Liver (tissue), 8 donors: ENCODE measurements at regions not wholly inside any gene's neighbourhood (a gene's known extent, or its start where the extent isn't known, plus 50 kb on each side); places are given as distances from the start of the nearest gene placed in this dataset.

Source experiments
- DNase-seq: peaks from one replicate; pipeline ENCODE4 v3.0.0-alpha.2; 2017; ENCODE audit warnings: low spot score
- H3K27ac ChIP-seq, 2 donors: one replicate each; pipeline ENCODE4 v1.7.0; 2013; ENCODE audit warnings: inconsistent platforms in 2 of 2, low read length in 2 of 2, control low read depth in 1 of 2, low read depth in 1 of 2, mild to moderate bottlenecking in 1 of 2
- H3K27me3 ChIP-seq, 4 donors: one replicate each; pipeline versions ENCODE4 v1.6.1 to v1.7.0; 2013; ENCODE audit warnings: low read length in 3 of 4, inconsistent platforms in 1 of 4, mild to moderate bottlenecking in 1 of 4, moderate library complexity in 1 of 4; ENCODE audit not compliant: control insufficient read depth in 4 of 4, insufficient read depth in 4 of 4
- H3K36me3 ChIP-seq, 4 donors: one replicate each; pipeline versions ENCODE4 v1.6.1 to v1.7.0; 2013; ENCODE audit warnings: low read length in 3 of 4, mild to moderate bottlenecking in 3 of 4, low read depth in 1 of 4, moderate library complexity in 1 of 4; ENCODE audit not compliant: control insufficient read depth in 4 of 4, insufficient read depth in 3 of 4
- H3K4me1 ChIP-seq, 4 donors: one replicate each; pipeline versions ENCODE4 v1.6.1 to v1.7.0; 2013; ENCODE audit warnings: low read length in 3 of 4, mild to moderate bottlenecking in 3 of 4, moderate library complexity in 1 of 4; ENCODE audit not compliant: control insufficient read depth in 4 of 4, insufficient read depth in 4 of 4
- H3K4me3 ChIP-seq, 3 donors: one replicate each; pipeline versions ENCODE4 v1.6.1 to v1.7.0; 2013; ENCODE audit warnings: low read length in 3 of 3, control low read depth in 1 of 3, low read depth in 1 of 3, mild to moderate bottlenecking in 1 of 3
- H3K9ac ChIP-seq, 2 donors: one replicate each; pipeline ENCODE4 v1.7.0; 2013; ENCODE audit warnings: low read length in 2 of 2, mild to moderate bottlenecking in 2 of 2, moderate library complexity in 2 of 2, control low read depth in 1 of 2, low read depth in 1 of 2
- H3K9me3 ChIP-seq, 4 donors: one replicate each; pipeline versions ENCODE4 v1.6.1 to v1.7.0; 2013; ENCODE audit warnings: low read length in 3 of 4; ENCODE audit not compliant: control insufficient read depth in 4 of 4
- EGR1 ChIP-seq, 2 donors: IDR thresholded peaks; 2 replicates each; pipeline ENCODE4 v1.6.1; 2016 to 2018; ENCODE audit warnings: antibody characterized with exemption in 2 of 2, low read depth in 2 of 2
- FOXA2 ChIP-seq: IDR thresholded peaks from 2 replicates; pipeline ENCODE4 v1.6.1; 2016; ENCODE audit warnings: antibody characterized with exemption
- HNF4A ChIP-seq, 2 donors: conservative IDR thresholded peaks; 2 replicates each; pipeline ENCODE4 v1.6.1; 2016; ENCODE audit warnings: antibody characterized with exemption in 2 of 2, mild to moderate bottlenecking in 2 of 2
- JUND ChIP-seq, 2 donors: IDR thresholded peaks; 2 replicates each; pipeline ENCODE4 v1.6.1; 2016; ENCODE audit warnings: antibody characterized with exemption in 2 of 2
- NR2F2 ChIP-seq: IDR thresholded peaks from 2 replicates; pipeline ENCODE4 v1.6.1; 2016; ENCODE audit warnings: antibody characterized with exemption
- RAD21 ChIP-seq, 2 donors: IDR thresholded peaks; 2 replicates each; pipeline ENCODE4 v1.6.1; 2016; ENCODE audit warnings: antibody characterized with exemption in 2 of 2, mild to moderate bottlenecking in 2 of 2
- SP1 ChIP-seq: IDR thresholded peaks from 2 replicates; pipeline ENCODE4 v1.6.1; 2018; ENCODE audit warnings: antibody characterized with exemption, mild to moderate bottlenecking
- YY1 ChIP-seq: IDR thresholded peaks from 2 replicates; pipeline ENCODE4 v1.6.1; 2016; ENCODE audit warnings: antibody characterized with exemption, mild to moderate bottlenecking
- WGBS: extraction: QIAGEN DNeasy Blood & Tissue Kit; methylation state at CpG from one replicate; pipeline ENCODE4 v1.1.7; 2013; 5-methylcytosine and 5-hydroxymethylcytosine counted together
- TF ChIP-seq, protein P1 (sequence below): fragments of 150-350 bp; IDR thresholded peaks from 2 replicates; pipeline ENCODE4 v1.5.1; 2017; ENCODE audit warnings: improper control_type of control experiment, low read depth, low read length; ENCODE audit not compliant: missing input control
- TF ChIP-seq, protein P2 (sequence below): IDR thresholded peaks from 2 replicates; pipeline ENCODE4 v1.6.1; 2016; ENCODE audit warnings: antibody characterized with exemption, mild to moderate bottlenecking
- TF ChIP-seq, protein P3 (sequence below): IDR thresholded peaks from 2 replicates; pipeline ENCODE4 v1.6.1; 2016; ENCODE audit warnings: antibody characterized with exemption
- TF ChIP-seq, protein P4 (sequence below): IDR thresholded peaks from 2 replicates; pipeline ENCODE4 v1.6.1; 2016; ENCODE audit warnings: antibody characterized with exemption
- donor health status: healthy.
- donor health status: healthy.
- donor health status: healthy.
- donor health status: healthy.
- donor health status: healthy.

DNA sequence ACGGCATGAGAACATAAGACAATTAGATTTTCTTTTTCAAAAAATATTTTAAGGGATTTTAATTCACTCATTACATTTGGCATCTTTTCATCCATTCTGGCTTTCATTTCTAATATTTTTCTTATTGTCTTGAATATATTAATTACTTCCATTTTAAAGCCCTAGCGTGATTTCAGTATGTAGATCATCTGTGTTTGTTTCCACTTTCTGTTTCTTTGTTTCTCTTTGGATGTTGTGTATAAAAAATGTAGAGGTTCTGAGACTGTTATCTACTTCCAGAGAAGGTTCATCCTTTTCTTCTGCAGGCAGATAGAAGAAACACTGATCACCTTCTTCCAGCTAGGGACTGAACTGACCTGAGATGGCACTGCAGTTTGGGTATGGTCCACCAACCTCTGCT, 664.4 kb upstream of the SLC39A10 start:
- WGBS: 73% methylated on average over 2 of the region's 2 CpGs
- H3K9ac ChIP-seq: no peak overlapping the region
- TF ChIP-seq, protein P1, sequence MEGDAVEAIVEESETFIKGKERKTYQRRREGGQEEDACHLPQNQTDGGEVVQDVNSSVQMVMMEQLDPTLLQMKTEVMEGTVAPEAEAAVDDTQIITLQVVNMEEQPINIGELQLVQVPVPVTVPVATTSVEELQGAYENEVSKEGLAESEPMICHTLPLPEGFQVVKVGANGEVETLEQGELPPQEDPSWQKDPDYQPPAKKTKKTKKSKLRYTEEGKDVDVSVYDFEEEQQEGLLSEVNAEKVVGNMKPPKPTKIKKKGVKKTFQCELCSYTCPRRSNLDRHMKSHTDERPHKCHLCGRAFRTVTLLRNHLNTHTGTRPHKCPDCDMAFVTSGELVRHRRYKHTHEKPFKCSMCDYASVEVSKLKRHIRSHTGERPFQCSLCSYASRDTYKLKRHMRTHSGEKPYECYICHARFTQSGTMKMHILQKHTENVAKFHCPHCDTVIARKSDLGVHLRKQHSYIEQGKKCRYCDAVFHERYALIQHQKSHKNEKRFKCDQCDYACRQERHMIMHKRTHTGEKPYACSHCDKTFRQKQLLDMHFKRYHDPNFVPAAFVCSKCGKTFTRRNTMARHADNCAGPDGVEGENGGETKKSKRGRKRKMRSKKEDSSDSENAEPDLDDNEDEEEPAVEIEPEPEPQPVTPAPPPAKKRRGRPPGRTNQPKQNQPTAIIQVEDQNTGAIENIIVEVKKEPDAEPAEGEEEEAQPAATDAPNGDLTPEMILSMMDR: no peak
- TF ChIP-seq JUND (IDR thresholded peaks at IDR 0.05) (no peak), YY1 (no peak)
- TF ChIP-seq, protein P2, sequence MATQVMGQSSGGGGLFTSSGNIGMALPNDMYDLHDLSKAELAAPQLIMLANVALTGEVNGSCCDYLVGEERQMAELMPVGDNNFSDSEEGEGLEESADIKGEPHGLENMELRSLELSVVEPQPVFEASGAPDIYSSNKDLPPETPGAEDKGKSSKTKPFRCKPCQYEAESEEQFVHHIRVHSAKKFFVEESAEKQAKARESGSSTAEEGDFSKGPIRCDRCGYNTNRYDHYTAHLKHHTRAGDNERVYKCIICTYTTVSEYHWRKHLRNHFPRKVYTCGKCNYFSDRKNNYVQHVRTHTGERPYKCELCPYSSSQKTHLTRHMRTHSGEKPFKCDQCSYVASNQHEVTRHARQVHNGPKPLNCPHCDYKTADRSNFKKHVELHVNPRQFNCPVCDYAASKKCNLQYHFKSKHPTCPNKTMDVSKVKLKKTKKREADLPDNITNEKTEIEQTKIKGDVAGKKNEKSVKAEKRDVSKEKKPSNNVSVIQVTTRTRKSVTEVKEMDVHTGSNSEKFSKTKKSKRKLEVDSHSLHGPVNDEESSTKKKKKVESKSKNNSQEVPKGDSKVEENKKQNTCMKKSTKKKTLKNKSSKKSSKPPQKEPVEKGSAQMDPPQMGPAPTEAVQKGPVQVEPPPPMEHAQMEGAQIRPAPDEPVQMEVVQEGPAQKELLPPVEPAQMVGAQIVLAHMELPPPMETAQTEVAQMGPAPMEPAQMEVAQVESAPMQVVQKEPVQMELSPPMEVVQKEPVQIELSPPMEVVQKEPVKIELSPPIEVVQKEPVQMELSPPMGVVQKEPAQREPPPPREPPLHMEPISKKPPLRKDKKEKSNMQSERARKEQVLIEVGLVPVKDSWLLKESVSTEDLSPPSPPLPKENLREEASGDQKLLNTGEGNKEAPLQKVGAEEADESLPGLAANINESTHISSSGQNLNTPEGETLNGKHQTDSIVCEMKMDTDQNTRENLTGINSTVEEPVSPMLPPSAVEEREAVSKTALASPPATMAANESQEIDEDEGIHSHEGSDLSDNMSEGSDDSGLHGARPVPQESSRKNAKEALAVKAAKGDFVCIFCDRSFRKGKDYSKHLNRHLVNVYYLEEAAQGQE: no peak
- no peak overlapping the region for H3K27ac ChIP-seq
- H3K9me3 ChIP-seq: no peaks in the 10 kb centered on the region
- no peaks in the 10 kb centered on the region for H3K27me3 ChIP-seq
- no peaks in the 10 kb centered on the region for H3K36me3 ChIP-seq
- no peak for DNase-seq
- H3K4me3 ChIP-seq: no peak overlapping the region
- H3K4me1 ChIP-seq: no peaks in the 10 kb centered on the region

DNA sequence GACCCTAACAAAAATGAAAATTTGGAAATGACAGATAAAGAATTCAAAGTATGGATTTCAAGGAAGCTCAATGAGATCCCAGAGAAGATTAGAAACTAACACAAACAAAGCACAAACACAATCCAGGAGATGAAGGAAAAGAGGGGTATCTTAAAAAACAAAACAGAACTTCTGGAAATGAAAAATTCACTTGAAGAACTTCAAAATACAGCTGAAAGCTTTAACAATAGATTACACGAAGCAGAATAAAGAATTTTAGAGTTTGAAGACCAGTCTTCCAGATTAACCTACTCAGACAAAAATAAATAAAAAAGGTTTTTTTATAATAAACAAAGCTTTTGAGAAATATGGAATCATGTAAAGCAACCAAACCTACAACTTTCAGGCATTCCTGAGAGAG, 671.8 kb upstream of the SLC39A10 start:
- no peak overlapping the region for H3K27ac ChIP-seq
- H3K9ac ChIP-seq: no peak overlapping the region
- H3K27me3 ChIP-seq: no peaks in the 10 kb centered on the region
- WGBS: 44% methylated on average over 1 of the region's 1 CpG
- H3K4me3 ChIP-seq: no peak overlapping the region
- peaks cover 0 to 4% (median 0%) of the 10 kb centered on the region in 4 donors for H3K9me3 ChIP-seq
- TF ChIP-seq SP1: no peak
- TF ChIP-seq RAD21 (IDR thresholded peaks at IDR 0.05): no peak
- TF ChIP-seq FOXA2: no peak
- TF ChIP-seq EGR1 (IDR thresholded peaks at IDR 0.05; ENCODE audit: low read depth in 2 of 2): no peak
- TF ChIP-seq HNF4A (conservative IDR thresholded peaks at IDR 0.05): no peak
- TF ChIP-seq, protein P3, sequence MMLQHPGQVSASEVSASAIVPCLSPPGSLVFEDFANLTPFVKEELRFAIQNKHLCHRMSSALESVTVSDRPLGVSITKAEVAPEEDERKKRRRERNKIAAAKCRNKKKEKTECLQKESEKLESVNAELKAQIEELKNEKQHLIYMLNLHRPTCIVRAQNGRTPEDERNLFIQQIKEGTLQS: no peak
- no peak for TF ChIP-seq NR2F2
- TF ChIP-seq, protein P4, sequence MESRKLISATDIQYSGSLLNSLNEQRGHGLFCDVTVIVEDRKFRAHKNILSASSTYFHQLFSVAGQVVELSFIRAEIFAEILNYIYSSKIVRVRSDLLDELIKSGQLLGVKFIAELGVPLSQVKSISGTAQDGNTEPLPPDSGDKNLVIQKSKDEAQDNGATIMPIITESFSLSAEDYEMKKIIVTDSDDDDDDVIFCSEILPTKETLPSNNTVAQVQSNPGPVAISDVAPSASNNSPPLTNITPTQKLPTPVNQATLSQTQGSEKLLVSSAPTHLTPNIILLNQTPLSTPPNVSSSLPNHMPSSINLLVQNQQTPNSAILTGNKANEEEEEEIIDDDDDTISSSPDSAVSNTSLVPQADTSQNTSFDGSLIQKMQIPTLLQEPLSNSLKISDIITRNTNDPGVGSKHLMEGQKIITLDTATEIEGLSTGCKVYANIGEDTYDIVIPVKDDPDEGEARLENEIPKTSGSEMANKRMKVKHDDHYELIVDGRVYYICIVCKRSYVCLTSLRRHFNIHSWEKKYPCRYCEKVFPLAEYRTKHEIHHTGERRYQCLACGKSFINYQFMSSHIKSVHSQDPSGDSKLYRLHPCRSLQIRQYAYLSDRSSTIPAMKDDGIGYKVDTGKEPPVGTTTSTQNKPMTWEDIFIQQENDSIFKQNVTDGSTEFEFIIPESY: no peak
- DNase-seq: no peak
- no peaks in the 10 kb centered on the region for H3K4me1 ChIP-seq
- no peaks in the 10 kb centered on the region for H3K36me3 ChIP-seq
